ENCODE measurements at regions not wholly inside any gene's neighbourhood (a gene's known extent, or its start where the extent isn't known, plus 50 kb on each side); places are given as distances from the start of the nearest gene placed in this dataset.

GRCh38 chr21:25054689-25055088 is 552.6 kb downstream of the MRPL39 start:
- intact Hi-C loops (cut with micrococcal nuclease) = no loop called here
- Histone ChIP-seq H3K9me3 (ENCODE audit: control extremely low read depth in 1 of 3, control insufficient read depth in 2 of 3, insufficient read depth in 1 of 3, low read length in 2 of 3) (peaks cover 0 to 10% (median 0%) of the 10 kb centered on the region in 3 donors), H3K9ac (ENCODE audit: low read length) (no peak overlapping the region), H3K36me3 (replicated peaks in 1 of 2; ENCODE audit: control extremely low read depth in 1 of 2, control insufficient read depth in 1 of 2, extremely low read depth in 1 of 2, insufficient read depth in 2 of 2, low read length in 1 of 2) (no peaks in the 10 kb centered on the region), H4K20me1 (ENCODE audit: control insufficient read depth, insufficient read depth, low read length, poor library complexity, severe bottlenecking) (no peaks in the 10 kb centered on the region), H3K4me3 (ENCODE audit: control extremely low read depth in 1 of 5, extremely low read depth in 1 of 5, insufficient read depth in 1 of 5, low read depth in 2 of 5, low read length in 4 of 5) (no peak overlapping the region), H3K4me1 (ENCODE audit: control insufficient read depth in 2 of 2, insufficient read depth in 2 of 2, low read length in 2 of 2) (no peaks in the 10 kb centered on the region), H3K27ac (ENCODE audit: low read length in 2 of 2) (no peak overlapping the region), H2AFZ (ENCODE audit: insufficient read depth, low read depth, low read length, poor library complexity, severe bottlenecking) (no peak overlapping the region), H3K79me2 (ENCODE audit: control insufficient read depth, insufficient read depth, low read length) (no peaks in the 10 kb centered on the region), H3K27me3 (replicated peaks in 1 of 4; ENCODE audit: control extremely low read depth in 1 of 4, control insufficient read depth in 3 of 4, insufficient read depth in 4 of 4, low read length in 3 of 4) (no peaks in the 10 kb centered on the region), H3K4me2 (replicated peaks; ENCODE audit: low read depth, low read length, poor library complexity, severe bottlenecking) (no peak overlapping the region)
- peaks cover 9% of the 10 kb centered on the region for H3K9me3 Mint-ChIP-seq (ENCODE audit: insufficient read depth)
- H3K27me3 Mint-ChIP-seq = no peaks in the 10 kb centered on the region
- ChIA-PET POLR2A (no interaction called here), CTCF (no interaction called here)
- no CpG with 5 or more reads among the region's 2 CpGs for WGBS (ENCODE audit: insufficient coverage)
- peaks cover 10% of the 10 kb centered on the region for H3K4me1 Mint-ChIP-seq
- no peak for DNase-seq
- H3K27ac Mint-ChIP-seq = no peak overlapping the region
- TF ChIP-seq CTCF (IDR thresholded peaks at IDR 0.05) (no peak), EZH2 (IDR thresholded peaks at IDR 0.05; ENCODE audit: borderline replicate concordance, insufficient read depth, low read depth, low read length, poor library complexity, severe bottlenecking) (no peak)
- ATAC-seq (ENCODE audit: low read depth) = no peak
- no peak overlapping the region for H3K4me3 Mint-ChIP-seq

GRCh38 chr21:25039461-25040380 is 567.6 kb downstream of the MRPL39 start:
- ATAC-seq (ENCODE audit: low read depth) (peak; percentile 57), DNase-seq (peak; percentile 70)
- Mint-ChIP-seq H3K4me3 (peak overlapping the region; percentile 83), H3K27me3 (no peaks in the 10 kb centered on the region), H3K27ac (peak overlapping the region; percentile 84), H3K4me1 (peaks cover 37% of the 10 kb centered on the region), H3K9me3 (ENCODE audit: insufficient read depth) (no peaks in the 10 kb centered on the region)
- Histone ChIP-seq H2AFZ (ENCODE audit: insufficient read depth, low read depth, low read length, poor library complexity, severe bottlenecking) (peak overlapping the region; percentile 69), H3K79me2 (ENCODE audit: control insufficient read depth, insufficient read depth, low read length) (no peaks in the 10 kb centered on the region), H3K9me3 (ENCODE audit: control extremely low read depth in 1 of 3, control insufficient read depth in 2 of 3, insufficient read depth in 1 of 3, low read length in 2 of 3) (peaks cover 0 to 1% (median 0%) of the 10 kb centered on the region in 3 donors), H3K4me1 (ENCODE audit: control insufficient read depth in 2 of 2, insufficient read depth in 2 of 2, low read length in 2 of 2) (peaks cover 22 to 23% of the 10 kb centered on the region in 2 donors), H3K27me3 (replicated peaks in 1 of 4; ENCODE audit: control extremely low read depth in 1 of 4, control insufficient read depth in 3 of 4, insufficient read depth in 4 of 4, low read length in 3 of 4) (no peaks in the 10 kb centered on the region), H3K4me3 (ENCODE audit: control extremely low read depth in 1 of 5, extremely low read depth in 1 of 5, insufficient read depth in 1 of 5, low read depth in 2 of 5, low read length in 4 of 5) (peak overlapping the region in 3 of 5 experiments; percentile 4 to 39 (median 31)), H3K9ac (ENCODE audit: low read length) (peak overlapping the region; percentile 10), H3K4me2 (replicated peaks; ENCODE audit: low read depth, low read length, poor library complexity, severe bottlenecking) (peak overlapping the region; percentile 56), H3K36me3 (replicated peaks in 1 of 2; ENCODE audit: control extremely low read depth in 1 of 2, control insufficient read depth in 1 of 2, extremely low read depth in 1 of 2, insufficient read depth in 2 of 2, low read length in 1 of 2) (no peaks in the 10 kb centered on the region), H4K20me1 (ENCODE audit: control insufficient read depth, insufficient read depth, low read length, poor library complexity, severe bottlenecking) (no peaks in the 10 kb centered on the region), H3K27ac (ENCODE audit: low read length in 2 of 2) (peak overlapping the region; percentile 48)
- ChIA-PET CTCF (interaction anchor here (0.8 to 1.3 kb wide), 3 partner anchors 11 to 143 kb away, joined by 3 read pairs; no protein-coding TSS in a partner anchor), POLR2A (no interaction called here)
- WGBS (ENCODE audit: insufficient coverage) = 0% methylated on average over 2 of the region's 5 CpGs
- TF ChIP-seq EZH2 (IDR thresholded peaks at IDR 0.05; ENCODE audit: borderline replicate concordance, insufficient read depth, low read depth, low read length, poor library complexity, severe bottlenecking) = no peak
- TF ChIP-seq CTCF (IDR thresholded peaks at IDR 0.05) = peak; percentile 63
- intact Hi-C loops (cut with micrococcal nuclease) = loop anchor here (5.0 kb wide), 1 partner anchor 142 kb away; no protein-coding TSS in a partner anchor

Measured in B cell (primary cell).